ENCODE measurements at regions not wholly inside any gene's neighbourhood (a gene's known extent, or its start where the extent isn't known, plus 50 kb on each side); places are given as distances from the start of the nearest gene placed in this dataset.

GRCh38 chr11:82216927-82217570 is 516.6 kb downstream of the FAM181B start:
- no peaks in the 10 kb centered on the region for H3K27me3 ChIP-seq

GRCh38 chr11:82210011-82210410 is 523.7 kb downstream of the FAM181B start:
- no peak for TF ChIP-seq CTCF (IDR thresholded peaks at IDR 0.05)
- DNase-seq: no peak
- H3K4me1 ChIP-seq: no peaks in the 10 kb centered on the region
- H3K36me3 ChIP-seq: no peaks in the 10 kb centered on the region
- no peak overlapping the region for H3K4me3 ChIP-seq
- H3K27ac ChIP-seq: no peak overlapping the region
- H3K27me3 ChIP-seq: no peaks in the 10 kb centered on the region
- intact Hi-C loops (cut with DNase I; ENCODE audit: low total_unique reads): no loop called here
- no peaks in the 10 kb centered on the region for H3K9me3 ChIP-seq

More at GRCh38 chr11:82216927-82217570, 516.6 kb downstream of the FAM181B start:
- H3K27ac ChIP-seq: no peak overlapping the region
- H3K36me3 ChIP-seq: no peaks in the 10 kb centered on the region
- no peak for DNase-seq
- H3K4me3 ChIP-seq: no peak overlapping the region
- no peaks in the 10 kb centered on the region for H3K4me1 ChIP-seq
- H3K9me3 ChIP-seq: no peaks in the 10 kb centered on the region
- intact Hi-C loops (cut with DNase I; ENCODE audit: low total_unique reads): no loop called here
- TF ChIP-seq CTCF (IDR thresholded peaks at IDR 0.05): no peak

GRCh38 chr11:82195283-82195682 is 538.4 kb downstream of the FAM181B start:
- TF ChIP-seq CTCF (IDR thresholded peaks at IDR 0.05): no peak
- no peak for DNase-seq
- H3K4me1 ChIP-seq: no peaks in the 10 kb centered on the region
- no peak overlapping the region for H3K4me3 ChIP-seq
- no peaks in the 10 kb centered on the region for H3K9me3 ChIP-seq
- intact Hi-C loops (cut with DNase I; ENCODE audit: low total_unique reads): no loop called here
- H3K27ac ChIP-seq: no peak overlapping the region
- H3K27me3 ChIP-seq: no peaks in the 10 kb centered on the region
- H3K36me3 ChIP-seq: no peaks in the 10 kb centered on the region

- Histone ChIP-seq H3K36me3 (no peaks in the 10 kb centered on the region), H3K27me3 (no peaks in the 10 kb centered on the region), H3K4me1 (no peaks in the 10 kb centered on the region), H3K9me3 (no peaks in the 10 kb centered on the region), H3K27ac (no peak overlapping the region), H3K4me3 (no peak overlapping the region)
- no peak for TF ChIP-seq CTCF (IDR thresholded peaks at IDR 0.05)
- DNase-seq: no peak
- intact Hi-C loops (cut with DNase I; ENCODE audit: low total_unique reads): no loop called here
These were observed 539.1 kb downstream of the FAM181B start for GRCh38 chr11:82194521-82194920.

- H3K27me3 ChIP-seq: no peaks in the 10 kb centered on the region
- intact Hi-C loops (cut with DNase I; ENCODE audit: low total_unique reads): no loop called here
- no peaks in the 10 kb centered on the region for H3K36me3 ChIP-seq
- H3K27ac ChIP-seq: no peak overlapping the region
- H3K9me3 ChIP-seq: no peaks in the 10 kb centered on the region
- DNase-seq: no peak
- no peak for TF ChIP-seq CTCF (IDR thresholded peaks at IDR 0.05)
- no peaks in the 10 kb centered on the region for H3K4me1 ChIP-seq
- no peak overlapping the region for H3K4me3 ChIP-seq
These were observed 542.0 kb downstream of the FAM181B start for GRCh38 chr11:82191695-82192094.

GRCh38 chr11:82185925-82186324 is 547.7 kb downstream of the FAM181B start:
- no peak for TF ChIP-seq CTCF (IDR thresholded peaks at IDR 0.05)
- H3K9me3 ChIP-seq: peaks cover 0 to 3% (median 0%) of the 10 kb centered on the region in 3 donors
- no peak for DNase-seq
- H3K27ac ChIP-seq: no peak overlapping the region
- intact Hi-C loops (cut with DNase I; ENCODE audit: low total_unique reads): no loop called here
- no peaks in the 10 kb centered on the region for H3K27me3 ChIP-seq
- no peak overlapping the region for H3K4me3 ChIP-seq
- H3K36me3 ChIP-seq: no peaks in the 10 kb centered on the region
- no peaks in the 10 kb centered on the region for H3K4me1 ChIP-seq

All from tibial artery (tissue), 4 donors.